22Rv1 (cell line): ENCODE measurements at regions not wholly inside any gene's neighbourhood (a gene's known extent, or its start where the extent isn't known, plus 50 kb on each side); places are given as distances from the start of the nearest gene placed in this dataset.

Source experiments
- H3K27ac ChIP-seq: fragments of 450-650 bp; 2 replicates; pipeline ENCODE4 v1.5.1; 2017
- ZFX ChIP-seq: fragments of 450-650 bp; IDR thresholded peaks from 2 replicates; pipeline ENCODE4 v1.6.1; 2017; ENCODE audit warnings: antibody characterized with exemption, borderline replicate concordance
- TF ChIP-seq, protein P1 (sequence below): fragments of 450-650 bp; IDR thresholded peaks from 2 replicates; pipeline ENCODE4 v1.5.1; 2017; ENCODE audit warnings: mild to moderate bottlenecking

DNA sequence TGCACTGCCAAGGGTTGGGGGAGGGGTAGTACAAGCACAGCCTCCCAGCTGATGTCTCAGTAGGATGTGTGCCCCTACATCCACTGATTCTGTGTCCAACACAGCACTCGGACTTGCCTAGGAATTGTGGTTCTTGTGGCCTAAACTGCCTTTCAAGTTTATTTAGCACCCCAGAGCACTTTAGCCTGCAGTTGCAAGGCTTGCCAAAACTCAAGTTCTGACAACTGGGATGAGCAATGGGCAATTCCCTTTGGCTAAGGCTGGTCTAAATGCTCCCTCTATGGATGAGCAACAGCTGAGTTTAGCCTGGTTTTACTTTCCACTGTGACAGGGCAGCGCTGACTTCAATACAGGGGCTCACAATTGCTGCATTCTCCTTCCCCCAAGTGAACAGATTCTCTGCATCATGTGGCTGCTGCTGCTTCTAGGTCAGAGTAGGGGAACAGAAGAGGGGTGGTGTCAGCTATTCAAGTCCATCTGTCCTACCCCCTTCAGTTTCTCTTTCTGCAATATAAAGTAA is 471.5 kb downstream of the PIK3C3 start:
- H3K27ac ChIP-seq, result no peak overlapping the region
- TF ChIP-seq ZFX, result no peak
- TF ChIP-seq, protein P1, sequence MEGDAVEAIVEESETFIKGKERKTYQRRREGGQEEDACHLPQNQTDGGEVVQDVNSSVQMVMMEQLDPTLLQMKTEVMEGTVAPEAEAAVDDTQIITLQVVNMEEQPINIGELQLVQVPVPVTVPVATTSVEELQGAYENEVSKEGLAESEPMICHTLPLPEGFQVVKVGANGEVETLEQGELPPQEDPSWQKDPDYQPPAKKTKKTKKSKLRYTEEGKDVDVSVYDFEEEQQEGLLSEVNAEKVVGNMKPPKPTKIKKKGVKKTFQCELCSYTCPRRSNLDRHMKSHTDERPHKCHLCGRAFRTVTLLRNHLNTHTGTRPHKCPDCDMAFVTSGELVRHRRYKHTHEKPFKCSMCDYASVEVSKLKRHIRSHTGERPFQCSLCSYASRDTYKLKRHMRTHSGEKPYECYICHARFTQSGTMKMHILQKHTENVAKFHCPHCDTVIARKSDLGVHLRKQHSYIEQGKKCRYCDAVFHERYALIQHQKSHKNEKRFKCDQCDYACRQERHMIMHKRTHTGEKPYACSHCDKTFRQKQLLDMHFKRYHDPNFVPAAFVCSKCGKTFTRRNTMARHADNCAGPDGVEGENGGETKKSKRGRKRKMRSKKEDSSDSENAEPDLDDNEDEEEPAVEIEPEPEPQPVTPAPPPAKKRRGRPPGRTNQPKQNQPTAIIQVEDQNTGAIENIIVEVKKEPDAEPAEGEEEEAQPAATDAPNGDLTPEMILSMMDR, result no peak

DNA sequence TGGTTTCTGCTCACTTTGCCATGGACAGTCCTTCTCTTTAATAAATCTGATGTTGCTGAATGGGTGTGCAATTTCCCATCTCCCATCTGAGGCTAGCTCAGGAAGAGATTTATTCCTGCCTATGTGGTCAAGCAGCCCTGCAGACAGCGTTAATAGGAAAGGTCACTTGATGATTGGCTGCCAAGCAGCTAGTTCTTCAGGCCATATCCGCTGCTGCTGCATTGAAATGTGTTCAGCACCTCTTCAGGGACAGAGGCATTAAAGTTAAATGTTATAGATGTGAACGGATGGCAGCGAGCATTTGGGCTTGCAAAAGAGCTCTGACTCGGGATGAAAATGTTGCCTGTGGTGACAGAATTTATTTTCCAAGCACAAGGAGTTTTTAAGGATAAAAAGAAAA is 474.2 kb downstream of the PIK3C3 start:
- TF ChIP-seq ZFX, result no peak
- TF ChIP-seq, protein P1, result no peak
- no peak overlapping the region for H3K27ac ChIP-seq

DNA sequence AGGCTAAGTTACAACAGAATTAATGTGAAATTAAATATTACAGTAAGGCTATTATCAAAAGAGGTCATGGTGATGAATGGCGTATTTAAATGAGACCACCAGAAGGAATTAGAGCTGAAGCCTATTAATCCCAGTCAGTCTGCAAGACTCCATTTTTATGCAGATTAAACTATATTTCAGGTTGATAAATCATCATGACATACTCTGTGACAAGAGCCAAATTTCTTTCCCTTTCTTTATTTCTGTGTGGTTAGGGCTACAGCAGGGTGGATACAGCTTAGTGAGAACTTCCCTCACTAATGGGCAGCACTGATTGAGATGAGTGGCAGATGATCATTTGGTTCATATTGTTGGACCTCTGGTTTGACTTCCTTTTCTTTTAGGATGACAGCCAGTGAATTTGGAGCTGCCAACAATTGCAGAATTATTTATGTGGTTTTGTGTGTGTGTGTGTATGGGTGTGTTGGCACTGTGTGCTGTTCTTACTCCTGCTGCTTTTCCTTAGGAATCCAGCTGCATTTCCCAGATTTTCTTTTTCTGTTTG is 481.3 kb downstream of the PIK3C3 start:
- H3K27ac ChIP-seq, result no peak overlapping the region
- no peak for TF ChIP-seq ZFX
- TF ChIP-seq, protein P1, result no peak

DNA sequence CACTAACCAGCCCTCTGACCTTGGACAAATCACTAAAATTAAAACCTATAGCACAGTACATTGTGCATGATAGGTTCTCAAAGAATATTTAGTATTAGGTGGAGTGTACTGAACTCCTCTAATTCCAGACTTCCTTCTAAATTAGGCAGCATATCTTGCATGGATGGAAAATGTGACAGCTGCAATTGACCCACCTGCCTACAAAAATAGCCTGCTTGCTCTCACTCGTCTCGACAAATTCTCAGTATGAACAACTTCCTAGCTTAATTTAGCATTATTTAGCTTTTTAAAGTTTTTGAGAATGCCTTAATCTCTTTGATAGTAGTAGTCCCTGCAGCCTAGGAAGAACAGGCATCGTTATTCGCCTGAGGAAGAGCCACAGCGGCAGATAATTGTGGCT is 482.0 kb downstream of the PIK3C3 start:
- no peak for TF ChIP-seq ZFX
- TF ChIP-seq, protein P1, result no peak
- no peak overlapping the region for H3K27ac ChIP-seq

DNA sequence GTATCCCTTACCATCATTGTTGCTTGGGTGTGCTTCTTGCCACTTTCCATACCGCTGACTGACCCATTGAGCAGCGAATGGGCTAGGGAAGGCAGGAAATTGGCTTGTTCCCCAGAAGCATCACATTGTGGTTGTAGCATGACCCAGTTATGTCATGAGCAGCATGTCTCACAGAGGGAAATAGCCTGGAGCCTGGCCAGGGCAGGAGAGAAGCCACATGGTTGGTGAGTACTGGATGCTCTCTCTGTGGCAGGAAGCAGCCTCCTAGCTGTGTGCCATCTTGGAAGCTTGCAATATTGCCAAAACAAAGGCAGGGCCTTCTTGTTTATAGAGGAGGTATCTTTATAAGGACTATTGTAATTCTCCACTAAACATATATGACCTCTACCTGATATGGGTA is 482.6 kb downstream of the PIK3C3 start:
- TF ChIP-seq, protein P1, result no peak
- no peak for TF ChIP-seq ZFX
- no peak overlapping the region for H3K27ac ChIP-seq

DNA sequence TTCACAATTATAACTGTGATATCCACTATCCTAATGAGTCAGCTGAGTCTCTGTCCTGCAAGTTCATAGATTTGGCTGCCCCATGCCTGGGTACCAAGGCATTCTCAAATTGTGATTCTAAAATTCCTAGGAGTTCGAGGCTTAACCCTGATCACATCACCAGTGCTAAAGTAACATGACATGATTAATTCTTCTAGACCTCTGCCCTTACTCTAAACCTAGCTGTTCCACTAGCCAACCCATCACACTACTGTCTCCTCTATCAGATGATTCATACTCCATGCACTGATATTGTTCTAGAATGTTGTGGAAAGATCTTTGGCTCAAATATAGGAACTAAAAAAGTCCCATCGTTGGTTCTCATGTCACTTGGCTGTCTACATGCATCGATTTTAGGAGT is 487.6 kb downstream of the PIK3C3 start:
- no peak for TF ChIP-seq ZFX
- TF ChIP-seq, protein P1, result no peak
- H3K27ac ChIP-seq, result no peak overlapping the region

DNA sequence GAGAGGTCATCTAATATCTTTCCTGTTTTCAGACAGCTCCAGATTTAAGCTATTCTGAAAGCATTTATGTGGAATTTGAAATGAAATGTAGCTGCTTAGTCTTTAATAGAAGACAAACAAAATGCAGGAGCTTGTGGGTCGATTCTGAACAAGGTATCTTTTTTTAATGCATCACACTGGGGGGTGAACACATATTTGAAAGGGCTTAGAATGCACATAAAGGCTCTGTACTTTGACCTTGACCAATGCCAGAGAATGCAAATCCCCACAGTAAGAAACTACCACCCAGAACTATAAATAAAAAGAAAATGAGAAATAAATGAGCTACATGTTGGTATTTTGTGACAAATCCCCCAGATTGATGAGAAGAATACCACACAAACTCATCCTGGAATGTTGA is 489.3 kb downstream of the PIK3C3 start:
- no peak for TF ChIP-seq ZFX
- TF ChIP-seq, protein P1, result no peak
- H3K27ac ChIP-seq, result no peak overlapping the region
